ENCODE measurements at regions not wholly inside any gene's neighbourhood (a gene's known extent, or its start where the extent isn't known, plus 50 kb on each side); places are given as distances from the start of the nearest gene placed in this dataset.

GRCh38 chr2:15775753-15776628 lies 164.4 kb upstream of the MYCN start:
- TF ChIP-seq CTCF (IDR thresholded peaks at IDR 0.05), result no peak
- TF ChIP-seq POLR2A (IDR thresholded peaks at IDR 0.05), result no peak

Data from uterus (tissue), 2 donors.